ENCODE measurements at regions not wholly inside any gene's neighbourhood (a gene's known extent, or its start where the extent isn't known, plus 50 kb on each side); places are given as distances from the start of the nearest gene placed in this dataset.

GRCh38 chr18:27274901-27275300, 89.8 kb upstream of the CHST9 start:
- no TSS peak for BruUV-seq (replicated peaks)
- Mint-ChIP-seq H3K4me3 (ENCODE audit: unreplicated experiment) (no peak overlapping the region), H3K27ac (ENCODE audit: low read depth, unreplicated experiment) (no peak overlapping the region), H3K4me1 (ENCODE audit: insufficient read depth, unreplicated experiment) (no peaks in the 10 kb centered on the region), H3K27me3 (ENCODE audit: insufficient read depth, unreplicated experiment) (no peaks in the 10 kb centered on the region), H3K9me3 (ENCODE audit: unreplicated experiment) (peaks cover 19% of the 10 kb centered on the region), H3K36me3 (ENCODE audit: insufficient read depth, unreplicated experiment) (no peaks in the 10 kb centered on the region)
- no peak for DNase-seq (ENCODE audit: unreplicated experiment)
- intact Hi-C loops (cut with micrococcal nuclease): no loop called here
- ChIA-PET POLR2A (no interaction called here), CTCF (no interaction called here)
- TF ChIP-seq CTCF (IDR thresholded peaks at IDR 0.05; ENCODE audit: unreplicated experiment): no peak

GRCh38 chr18:27270508-27270907, 85.4 kb upstream of the CHST9 start:
- no peak for TF ChIP-seq CTCF (IDR thresholded peaks at IDR 0.05; ENCODE audit: unreplicated experiment)
- Mint-ChIP-seq H3K36me3 (ENCODE audit: insufficient read depth, unreplicated experiment) (no peaks in the 10 kb centered on the region), H3K4me1 (ENCODE audit: insufficient read depth, unreplicated experiment) (no peaks in the 10 kb centered on the region), H3K4me3 (ENCODE audit: unreplicated experiment) (no peak overlapping the region), H3K27ac (ENCODE audit: low read depth, unreplicated experiment) (no peak overlapping the region), H3K9me3 (ENCODE audit: unreplicated experiment) (peaks cover 9% of the 10 kb centered on the region), H3K27me3 (ENCODE audit: insufficient read depth, unreplicated experiment) (no peaks in the 10 kb centered on the region)
- intact Hi-C loops (cut with micrococcal nuclease): no loop called here
- DNase-seq (ENCODE audit: unreplicated experiment): no peak
- BruUV-seq (replicated peaks): no TSS peak
- ChIA-PET POLR2A (no interaction called here), CTCF (interaction anchor here (1.0 kb wide), 1 partner anchor 16 kb away, joined by 3 read pairs; no protein-coding TSS in a partner anchor)

- no peak overlapping the region for H3K4me3 Mint-ChIP-seq (ENCODE audit: unreplicated experiment)
- POLR2A ChIA-PET: no interaction called here
- H3K4me1 Mint-ChIP-seq (ENCODE audit: insufficient read depth, unreplicated experiment): no peaks in the 10 kb centered on the region
- H3K36me3 Mint-ChIP-seq (ENCODE audit: insufficient read depth, unreplicated experiment): no peaks in the 10 kb centered on the region
- H3K27ac Mint-ChIP-seq (ENCODE audit: low read depth, unreplicated experiment): no peak overlapping the region
- intact Hi-C loops (cut with micrococcal nuclease): no loop called here
- no peak for DNase-seq (ENCODE audit: unreplicated experiment)
- H3K27me3 Mint-ChIP-seq (ENCODE audit: insufficient read depth, unreplicated experiment): no peaks in the 10 kb centered on the region
- CTCF ChIA-PET: no interaction called here
- H3K9me3 Mint-ChIP-seq (ENCODE audit: unreplicated experiment): peaks cover 20% of the 10 kb centered on the region
- no TSS peak for BruUV-seq (replicated peaks)
- TF ChIP-seq CTCF (IDR thresholded peaks at IDR 0.05; ENCODE audit: unreplicated experiment): no peak
Measured at GRCh38 chr18:27263369-27263768, 78.3 kb upstream of the CHST9 start.

GRCh38 chr18:27261769-27262549, 76.9 kb upstream of the CHST9 start:
- POLR2A ChIA-PET: no interaction called here
- H3K9me3 Mint-ChIP-seq (ENCODE audit: unreplicated experiment): peaks cover 20% of the 10 kb centered on the region
- intact Hi-C loops (cut with micrococcal nuclease): no loop called here
- BruUV-seq (replicated peaks): no TSS peak
- TF ChIP-seq CTCF (IDR thresholded peaks at IDR 0.05; ENCODE audit: unreplicated experiment): no peak
- no peaks in the 10 kb centered on the region for H3K4me1 Mint-ChIP-seq (ENCODE audit: insufficient read depth, unreplicated experiment)
- H3K36me3 Mint-ChIP-seq (ENCODE audit: insufficient read depth, unreplicated experiment): no peaks in the 10 kb centered on the region
- no peak overlapping the region for H3K27ac Mint-ChIP-seq (ENCODE audit: low read depth, unreplicated experiment)
- CTCF ChIA-PET: no interaction called here
- H3K4me3 Mint-ChIP-seq (ENCODE audit: unreplicated experiment): no peak overlapping the region
- H3K27me3 Mint-ChIP-seq (ENCODE audit: insufficient read depth, unreplicated experiment): no peaks in the 10 kb centered on the region
- no peak for DNase-seq (ENCODE audit: unreplicated experiment)

Measured in MCF 10A (cell line).